Lower leg skin (tissue), 4 donors: ENCODE measurements at regions not wholly inside any gene's neighbourhood (a gene's known extent, or its start where the extent isn't known, plus 50 kb on each side); places are given as distances from the start of the nearest gene placed in this dataset.

ENCODE experiments used
- DNase-seq, 2 donors: peaks; one replicate each; pipeline ENCODE4 v3.0.0-alpha.2; 2019; ENCODE audit warnings: low spot score in 2 of 2
- H3K4me3 ChIP-seq: fragments of 200-600 bp; sonication (generic); 2 replicates; pipeline ENCODE4 v1.5.1; 2017; ENCODE audit warnings: mild to moderate bottlenecking, low read depth; ENCODE audit not compliant: poor library complexity, severe bottlenecking
- CTCF ChIP-seq, 3 donors: fragments of 450-650 bp; IDR thresholded peaks; one replicate each; pipeline ENCODE4 v1.5.1; 2016; ENCODE audit warnings: antibody characterized with exemption in 3 of 3, mild to moderate bottlenecking in 3 of 3, moderate library complexity in 2 of 3
- POLR2A ChIP-seq, 2 donors: fragments of 450-650 bp; IDR thresholded peaks; one replicate each; pipeline ENCODE4 v1.6.1; 2016 to 2017; ENCODE audit warnings: antibody characterized with exemption in 2 of 2, mild to moderate bottlenecking in 1 of 2, moderate library complexity in 1 of 2
- WGBS, 2 donors: methylation state at CpG; one replicate each; pipeline ENCODE4 v1.1.5; 2018; 5-methylcytosine and 5-hydroxymethylcytosine counted together
- intact Hi-C: fragments of 100-400 bp; cut with DNase I; formaldehyde crosslinking; loops from one replicate; pipeline ENCODE4 v1.15.0; 2023; ENCODE audit warnings: low total_unique reads

DNA sequence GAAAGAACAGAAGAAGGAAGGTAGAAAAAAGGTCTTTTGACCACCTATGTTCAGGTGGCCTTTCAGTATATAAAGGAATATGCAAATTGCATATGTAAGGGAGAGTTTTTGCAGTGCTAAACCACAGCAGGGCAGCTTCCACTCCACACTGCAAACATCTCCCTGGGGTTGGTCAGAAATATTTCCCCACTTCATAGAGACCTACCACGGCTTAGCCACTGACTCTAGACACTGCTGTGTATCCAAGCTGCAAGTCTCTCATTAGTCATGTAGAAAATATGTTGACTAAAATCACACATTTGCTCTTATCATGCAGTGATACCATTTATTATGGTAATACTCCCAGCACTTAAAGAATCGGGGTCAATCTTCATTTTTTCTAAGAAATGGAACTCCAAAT, 214.9 kb upstream of the NR2F2 start:
- intact Hi-C loops, result no loop called here
- TF ChIP-seq CTCF (IDR thresholded peaks at IDR 0.05), result no peak
- no peak for TF ChIP-seq POLR2A (IDR thresholded peaks at IDR 0.05)
- no peak for DNase-seq

DNA sequence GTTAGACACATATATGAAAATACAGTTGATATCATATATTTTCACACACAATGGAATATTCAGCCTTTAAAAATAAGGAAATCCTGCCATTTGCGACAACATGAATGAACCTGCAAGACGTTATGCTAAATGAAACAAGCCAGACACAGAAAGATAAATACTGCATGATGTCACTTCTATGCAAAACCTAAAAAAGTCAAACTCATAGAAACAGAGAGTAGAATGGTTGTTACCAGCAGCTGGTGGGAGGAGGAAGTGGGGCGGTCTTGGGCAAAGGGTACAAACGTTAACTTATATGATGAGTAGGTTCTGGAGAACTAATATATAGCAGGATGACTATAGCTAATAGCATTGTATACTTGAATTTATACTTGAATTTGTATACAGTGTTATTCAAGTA, 213.2 kb upstream of the NR2F2 start:
- 53 to 78% methylated on average over 4 of the region's 4 CpGs for WGBS, 2 donors
- no peak overlapping the region for H3K4me3 ChIP-seq
- no peak for DNase-seq
- intact Hi-C loops, result no loop called here
- TF ChIP-seq POLR2A (IDR thresholded peaks at IDR 0.05), result no peak
- TF ChIP-seq CTCF (IDR thresholded peaks at IDR 0.05), result no peak

More for the DNA sequence above, 214.9 kb upstream of the NR2F2 start:
- no peak overlapping the region for H3K4me3 ChIP-seq
- 76 to 91% methylated on average over 2 of the region's 2 CpGs for WGBS, 2 donors

GRCh38 chr15:96119734-96120133, 210.8 kb upstream of the NR2F2 start:
- 69 to 72% methylated on average over 12 of the region's 12 CpGs for WGBS, 2 donors
- intact Hi-C loops, result no loop called here
- DNase-seq, result no peak
- H3K4me3 ChIP-seq, result no peak overlapping the region
- no peak for TF ChIP-seq CTCF (IDR thresholded peaks at IDR 0.05)
- no peak for TF ChIP-seq POLR2A (IDR thresholded peaks at IDR 0.05)

DNA sequence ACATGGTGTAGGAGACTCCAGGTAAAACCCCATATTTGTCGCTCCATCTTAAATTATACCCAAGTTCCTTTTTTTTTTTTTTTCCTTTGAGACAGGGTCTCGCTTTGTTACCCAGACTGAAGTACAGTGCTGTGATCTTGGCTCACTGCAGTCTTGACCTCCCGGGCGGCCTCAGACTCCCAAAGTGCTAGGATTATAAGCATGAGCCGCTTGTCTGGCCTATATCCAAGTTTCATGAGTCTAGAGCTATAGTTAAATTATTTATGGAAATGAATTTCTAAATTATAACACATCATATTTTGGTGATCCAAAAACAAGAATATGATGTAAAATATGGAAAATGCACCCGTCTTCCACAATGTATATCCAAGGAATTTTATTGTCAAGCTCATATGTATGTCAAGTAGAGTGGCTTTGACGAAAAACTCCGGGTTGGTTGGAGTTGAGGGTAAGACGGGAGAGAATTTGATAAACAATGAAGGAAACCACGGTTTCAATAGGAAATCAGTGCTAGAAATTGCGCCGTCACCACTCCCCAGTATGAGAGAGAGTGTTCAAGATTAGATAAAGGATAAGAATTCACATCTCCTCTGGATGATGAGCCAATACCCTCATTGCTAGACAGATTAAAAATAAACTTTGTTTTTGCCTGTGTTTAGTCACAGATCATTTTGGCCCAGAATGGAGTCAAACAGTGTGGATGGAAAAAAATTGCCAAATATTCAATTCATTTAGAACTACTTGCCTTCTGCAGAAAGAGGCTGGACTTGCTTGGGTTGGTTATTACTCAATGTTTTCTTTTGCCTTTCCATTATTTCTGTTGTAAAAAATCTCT, 209.2 kb upstream of the NR2F2 start:
- no peak for DNase-seq
- 78 to 86% methylated on average over 12 of the region's 12 CpGs for WGBS, 2 donors
- TF ChIP-seq CTCF (IDR thresholded peaks at IDR 0.05) (no peak), POLR2A (IDR thresholded peaks at IDR 0.05) (no peak)

GRCh38 chr15:96122077-96123027, 208.1 kb upstream of the NR2F2 start:
- intact Hi-C loops, result no loop called here
- TF ChIP-seq POLR2A (IDR thresholded peaks at IDR 0.05), result no peak
- no peak for TF ChIP-seq CTCF (IDR thresholded peaks at IDR 0.05)
- no peak overlapping the region for H3K4me3 ChIP-seq
- DNase-seq, result no peak
- WGBS, 2 donors, result 77 to 81% methylated on average over 5 of the region's 5 CpGs

More for the DNA sequence above, 209.2 kb upstream of the NR2F2 start:
- intact Hi-C loops, result no loop called here
- no peak overlapping the region for H3K4me3 ChIP-seq
